Breast epithelium (tissue), 4 donors: ENCODE measurements at regions not wholly inside any gene's neighbourhood (a gene's known extent, or its start where the extent isn't known, plus 50 kb on each side); places are given as distances from the start of the nearest gene placed in this dataset.

Source experiments
- DNase-seq, 2 donors: peaks; one replicate each; pipeline ENCODE4 v3.0.0-alpha.2; 2019; ENCODE audit warnings: low spot score in 2 of 2
- H3K27ac ChIP-seq, 2 donors: fragments of 200-600 bp; sonication (generic) in 1 of 2; one replicate each; pipeline ENCODE4 v1.5.1; 2016 to 2019; ENCODE audit warnings: mild to moderate bottlenecking in 1 of 2
- H3K27me3 ChIP-seq, 2 donors: fragments of 200-600 bp; sonication (generic) in 1 of 2; one replicate each; pipeline versions ENCODE4 v1.5.1 to v1.6.0; 2017 to 2019; ENCODE audit warnings: control low read depth in 1 of 2, mild to moderate bottlenecking in 1 of 2
- H3K36me3 ChIP-seq: fragments of 200-600 bp; one replicate; pipeline ENCODE4 v1.5.1; 2019
- H3K4me1 ChIP-seq, 2 donors: fragments of 200-600 bp; sonication (generic); one replicate each; pipeline ENCODE4 v1.5.1; 2016 to 2019; ENCODE audit warnings: control low read depth in 1 of 2
- H3K4me3 ChIP-seq, 3 donors: fragments of 200-600 bp; sonication (generic); 1 replicate in 2 of 3; 2 replicates in 1 of 3; pipeline ENCODE4 v1.5.1; 2016 to 2019; ENCODE audit warnings: mild to moderate bottlenecking in 3 of 3, moderate library complexity in 2 of 3
- H3K9me3 ChIP-seq, 2 donors: fragments of 200-600 bp; sonication (generic) in 1 of 2; one replicate each; pipeline ENCODE4 v1.5.1; 2016 to 2019; ENCODE audit warnings: control low read depth in 1 of 2
- POLR2A ChIP-seq: fragments of 450-650 bp; IDR thresholded peaks from one replicate; pipeline ENCODE4 v1.6.1; 2016; ENCODE audit warnings: antibody characterized with exemption, mild to moderate bottlenecking, moderate library complexity
- POLR2AphosphoS5 ChIP-seq, 3 donors: sonication (generic); formaldehyde crosslinking; IDR thresholded peaks; one replicate each; pipeline ENCODE4 v1.6.1; 2017; ENCODE audit warnings: antibody characterized with exemption in 3 of 3
- intact Hi-C: fragments of 100-400 bp; cut with DNase I; formaldehyde crosslinking; loops from one replicate; pipeline ENCODE4 v1.15.1; 2023; ENCODE audit warnings: low total_unique reads
- TF ChIP-seq, protein P1 (sequence below), 3 donors: fragments of 450-650 bp; IDR thresholded peaks; one replicate each; pipeline ENCODE4 v1.5.1; 2016 to 2017; ENCODE audit warnings: antibody characterized with exemption in 3 of 3, mild to moderate bottlenecking in 3 of 3, moderate library complexity in 3 of 3

DNA sequence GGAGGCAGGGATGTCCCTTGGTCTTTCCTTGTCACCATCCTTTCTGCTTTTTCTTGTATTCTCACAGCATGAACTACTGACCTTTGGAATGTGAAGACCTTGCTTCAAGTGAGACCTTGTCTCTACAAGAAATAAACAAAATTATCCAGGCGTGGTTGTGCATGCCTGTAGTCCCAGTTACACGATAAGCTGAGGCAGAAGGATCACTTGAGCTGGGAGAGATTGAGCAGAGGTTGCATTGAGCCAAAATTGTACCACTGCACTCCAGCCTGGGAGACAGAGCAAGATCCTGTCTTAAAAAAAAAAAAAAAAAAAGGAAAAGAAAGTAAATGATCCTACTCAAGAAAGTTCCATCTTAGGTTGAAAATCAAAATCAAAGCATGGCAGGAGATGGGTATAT is 173.7 kb downstream of the IRS1 start:
- Histone ChIP-seq H3K4me3 (no peak overlapping the region), H3K36me3 (no peaks in the 10 kb centered on the region), H3K9me3 (no peaks in the 10 kb centered on the region), H3K4me1 (no peaks in the 10 kb centered on the region), H3K27me3 (no peaks in the 10 kb centered on the region), H3K27ac (no peak overlapping the region)
- intact Hi-C loops, result no loop called here
- TF ChIP-seq, protein P1, sequence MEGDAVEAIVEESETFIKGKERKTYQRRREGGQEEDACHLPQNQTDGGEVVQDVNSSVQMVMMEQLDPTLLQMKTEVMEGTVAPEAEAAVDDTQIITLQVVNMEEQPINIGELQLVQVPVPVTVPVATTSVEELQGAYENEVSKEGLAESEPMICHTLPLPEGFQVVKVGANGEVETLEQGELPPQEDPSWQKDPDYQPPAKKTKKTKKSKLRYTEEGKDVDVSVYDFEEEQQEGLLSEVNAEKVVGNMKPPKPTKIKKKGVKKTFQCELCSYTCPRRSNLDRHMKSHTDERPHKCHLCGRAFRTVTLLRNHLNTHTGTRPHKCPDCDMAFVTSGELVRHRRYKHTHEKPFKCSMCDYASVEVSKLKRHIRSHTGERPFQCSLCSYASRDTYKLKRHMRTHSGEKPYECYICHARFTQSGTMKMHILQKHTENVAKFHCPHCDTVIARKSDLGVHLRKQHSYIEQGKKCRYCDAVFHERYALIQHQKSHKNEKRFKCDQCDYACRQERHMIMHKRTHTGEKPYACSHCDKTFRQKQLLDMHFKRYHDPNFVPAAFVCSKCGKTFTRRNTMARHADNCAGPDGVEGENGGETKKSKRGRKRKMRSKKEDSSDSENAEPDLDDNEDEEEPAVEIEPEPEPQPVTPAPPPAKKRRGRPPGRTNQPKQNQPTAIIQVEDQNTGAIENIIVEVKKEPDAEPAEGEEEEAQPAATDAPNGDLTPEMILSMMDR (IDR thresholded peaks at IDR 0.05), result no peak
- no peak for TF ChIP-seq POLR2A
- TF ChIP-seq POLR2AphosphoS5 (IDR thresholded peaks at IDR 0.05), result no peak
- no peak for DNase-seq

DNA sequence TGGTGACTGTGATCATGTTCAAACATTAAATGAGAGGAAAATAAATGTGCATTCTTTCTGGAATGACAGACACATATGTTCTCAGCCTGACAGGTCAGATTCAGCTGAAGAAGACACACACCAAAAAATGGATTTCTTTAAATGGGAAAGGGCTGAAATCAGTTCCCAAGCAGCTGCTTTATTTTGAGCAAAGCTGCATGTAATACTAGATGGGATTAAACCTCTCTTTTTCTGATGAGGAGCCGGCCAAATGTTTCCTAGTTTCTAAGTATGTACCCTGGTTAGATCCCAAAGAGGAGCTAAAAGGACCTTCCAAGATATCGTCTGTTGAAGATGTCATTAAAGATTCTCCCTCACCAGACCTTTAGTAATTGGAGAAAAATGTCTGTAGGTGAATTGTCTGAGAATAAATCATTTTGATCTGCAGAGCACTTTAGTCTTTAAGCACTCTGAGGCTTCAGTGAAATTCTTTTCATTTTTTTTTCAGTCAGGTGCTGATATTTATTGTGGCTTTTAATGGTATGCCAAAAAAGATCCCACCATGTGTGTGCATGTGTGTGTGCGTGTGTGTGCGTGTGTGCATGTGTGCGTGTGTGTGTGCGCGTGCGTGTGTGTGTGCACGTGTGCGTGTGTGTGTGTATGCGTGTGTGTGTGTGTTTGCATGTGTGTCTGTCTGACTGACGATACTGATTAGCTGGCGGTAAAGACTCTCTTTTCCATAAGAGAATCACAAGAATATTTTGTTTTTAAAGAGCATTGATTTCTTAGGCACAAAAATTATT is 175.8 kb downstream of the IRS1 start:
- TF ChIP-seq, protein P1 (IDR thresholded peaks at IDR 0.05), result no peak
- TF ChIP-seq POLR2A (no peak), POLR2AphosphoS5 (IDR thresholded peaks at IDR 0.05) (no peak)
- no peak overlapping the region for H3K27ac ChIP-seq
- intact Hi-C loops, result no loop called here
- H3K4me1 ChIP-seq, result no peaks in the 10 kb centered on the region
- no peaks in the 10 kb centered on the region for H3K9me3 ChIP-seq
- H3K4me3 ChIP-seq, result no peak overlapping the region
- H3K36me3 ChIP-seq, result no peaks in the 10 kb centered on the region
- no peak for DNase-seq
- H3K27me3 ChIP-seq, result no peaks in the 10 kb centered on the region

- TF ChIP-seq, protein P1 (IDR thresholded peaks at IDR 0.05), result no peak
- TF ChIP-seq POLR2AphosphoS5 (IDR thresholded peaks at IDR 0.05) (no peak), POLR2A (no peak)
- intact Hi-C loops, result no loop called here
- Histone ChIP-seq H3K9me3 (no peaks in the 10 kb centered on the region), H3K4me3 (no peak overlapping the region), H3K27me3 (no peaks in the 10 kb centered on the region), H3K27ac (no peak overlapping the region), H3K36me3 (no peaks in the 10 kb centered on the region), H3K4me1 (no peaks in the 10 kb centered on the region)
- no peak for DNase-seq
Observed at GRCh38 chr2:226622484-226622883, 177.1 kb downstream of the IRS1 start.

- Histone ChIP-seq H3K4me1 (no peaks in the 10 kb centered on the region), H3K27ac (no peak overlapping the region), H3K4me3 (no peak overlapping the region), H3K36me3 (no peaks in the 10 kb centered on the region), H3K9me3 (no peaks in the 10 kb centered on the region), H3K27me3 (no peaks in the 10 kb centered on the region)
- no peak for DNase-seq
- intact Hi-C loops, result no loop called here
- no peak for TF ChIP-seq POLR2AphosphoS5 (IDR thresholded peaks at IDR 0.05)
- TF ChIP-seq, protein P1 (IDR thresholded peaks at IDR 0.05), result no peak
- no peak for TF ChIP-seq POLR2A
Observed at GRCh38 chr2:226620176-226620575, 179.4 kb downstream of the IRS1 start.

- Histone ChIP-seq H3K36me3 (no peaks in the 10 kb centered on the region), H3K27ac (no peak overlapping the region), H3K27me3 (no peaks in the 10 kb centered on the region), H3K4me1 (no peaks in the 10 kb centered on the region), H3K4me3 (no peak overlapping the region), H3K9me3 (no peaks in the 10 kb centered on the region)
- intact Hi-C loops, result no loop called here
- TF ChIP-seq POLR2AphosphoS5 (IDR thresholded peaks at IDR 0.05) (no peak), POLR2A (no peak)
- TF ChIP-seq, protein P1 (IDR thresholded peaks at IDR 0.05), result no peak
- no peak for DNase-seq
Observed at GRCh38 chr2:226619707-226620106, 179.9 kb downstream of the IRS1 start.
